Omental fat pad (tissue), 3 donors: ENCODE measurements at regions not wholly inside any gene's neighbourhood (a gene's known extent, or its start where the extent isn't known, plus 50 kb on each side); places are given as distances from the start of the nearest gene placed in this dataset.

Experiments
- ATAC-seq: fragments of 150-250 bp; one replicate; pipeline ENCODE4 v1.9.1; 2016; ENCODE audit warnings: mild to moderate bottlenecking, moderate library complexity; ENCODE audit not compliant: low FRiP score
- DNase-seq: peaks from one replicate; pipeline ENCODE4 v3.0.0-alpha.2; 2019; ENCODE audit warnings: low spot score
- TF ChIP-seq, protein P1 (sequence below), 3 donors: fragments of 450-650 bp; IDR thresholded peaks; one replicate each; pipeline ENCODE4 v1.5.1; 2016 to 2017; ENCODE audit warnings: antibody characterized with exemption in 3 of 3, mild to moderate bottlenecking in 3 of 3, moderate library complexity in 2 of 3

DNA sequence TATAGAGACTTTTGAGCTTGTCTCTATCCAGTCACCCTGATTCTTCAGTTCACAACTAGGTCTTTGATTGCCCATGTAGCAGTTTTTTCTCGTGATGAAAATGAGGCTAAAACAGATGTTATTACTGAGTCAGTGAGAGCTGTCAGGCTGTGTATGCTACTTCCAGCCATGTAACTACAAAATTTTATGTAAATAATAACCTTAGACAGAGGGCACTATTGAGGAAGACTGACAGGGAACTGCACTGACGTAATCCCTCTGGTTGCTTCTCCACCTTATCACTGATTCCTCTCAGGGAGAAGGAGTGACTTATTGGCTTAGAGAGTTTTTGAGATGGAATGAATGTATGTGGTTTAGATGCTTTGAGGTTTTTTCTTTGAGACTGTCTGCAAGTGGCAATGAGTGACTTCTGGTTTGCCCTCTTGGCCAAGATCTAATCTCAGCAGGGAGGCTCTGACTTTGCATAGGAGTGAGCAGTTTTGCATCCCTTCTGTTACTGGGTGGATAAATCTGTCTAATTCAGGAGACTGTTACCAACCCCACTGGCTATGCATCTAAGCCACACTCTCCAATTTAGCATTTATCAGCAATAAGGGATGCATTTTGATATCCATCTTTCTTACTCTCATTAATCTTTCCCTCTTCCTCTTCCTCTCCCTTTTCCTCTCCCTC lies 555.2 kb upstream of the FANCL start:
- ATAC-seq: no peak
- DNase-seq: no peak
- TF ChIP-seq, protein P1, sequence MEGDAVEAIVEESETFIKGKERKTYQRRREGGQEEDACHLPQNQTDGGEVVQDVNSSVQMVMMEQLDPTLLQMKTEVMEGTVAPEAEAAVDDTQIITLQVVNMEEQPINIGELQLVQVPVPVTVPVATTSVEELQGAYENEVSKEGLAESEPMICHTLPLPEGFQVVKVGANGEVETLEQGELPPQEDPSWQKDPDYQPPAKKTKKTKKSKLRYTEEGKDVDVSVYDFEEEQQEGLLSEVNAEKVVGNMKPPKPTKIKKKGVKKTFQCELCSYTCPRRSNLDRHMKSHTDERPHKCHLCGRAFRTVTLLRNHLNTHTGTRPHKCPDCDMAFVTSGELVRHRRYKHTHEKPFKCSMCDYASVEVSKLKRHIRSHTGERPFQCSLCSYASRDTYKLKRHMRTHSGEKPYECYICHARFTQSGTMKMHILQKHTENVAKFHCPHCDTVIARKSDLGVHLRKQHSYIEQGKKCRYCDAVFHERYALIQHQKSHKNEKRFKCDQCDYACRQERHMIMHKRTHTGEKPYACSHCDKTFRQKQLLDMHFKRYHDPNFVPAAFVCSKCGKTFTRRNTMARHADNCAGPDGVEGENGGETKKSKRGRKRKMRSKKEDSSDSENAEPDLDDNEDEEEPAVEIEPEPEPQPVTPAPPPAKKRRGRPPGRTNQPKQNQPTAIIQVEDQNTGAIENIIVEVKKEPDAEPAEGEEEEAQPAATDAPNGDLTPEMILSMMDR (IDR thresholded peaks at IDR 0.05): no peak

DNA sequence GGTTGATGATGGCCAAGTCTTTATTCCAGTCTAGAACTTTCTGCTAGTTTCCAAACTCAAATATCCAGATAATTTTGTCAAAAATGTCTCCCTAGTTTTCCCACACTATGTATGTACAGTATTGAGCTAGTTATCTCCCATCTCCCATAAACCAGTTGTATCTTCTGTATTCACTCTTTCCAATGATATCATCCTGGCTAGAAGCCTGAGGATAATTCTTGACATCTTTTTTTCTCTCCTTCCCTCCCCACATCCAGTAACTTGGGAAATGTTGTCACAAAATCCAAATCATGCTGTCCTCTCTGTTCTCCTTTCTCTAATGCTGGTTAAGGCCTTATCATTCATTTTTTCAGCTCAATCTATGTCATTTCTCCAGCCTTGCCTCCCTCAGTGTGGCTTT lies 553.8 kb upstream of the FANCL start:
- ATAC-seq: no peak
- no peak for DNase-seq
- TF ChIP-seq, protein P1 (IDR thresholded peaks at IDR 0.05): no peak

DNA sequence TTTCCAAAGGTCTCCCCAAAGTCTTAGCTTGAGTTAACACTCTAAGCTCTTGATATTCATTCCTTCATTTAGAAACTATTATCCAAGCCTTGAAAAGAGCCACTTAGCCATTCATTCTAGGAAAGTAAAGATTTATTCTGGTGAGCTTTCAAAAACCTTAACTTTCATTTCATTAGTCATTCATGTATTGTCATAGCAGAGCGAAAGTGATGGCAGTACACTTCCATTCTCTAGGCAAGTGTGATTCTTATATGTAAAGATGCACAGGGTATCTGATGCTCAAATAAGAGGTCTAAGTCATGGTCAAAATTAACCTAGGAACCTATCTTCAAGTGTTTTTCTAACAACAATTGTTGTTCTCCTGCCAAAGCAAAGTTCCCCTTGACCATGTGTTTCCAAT lies 553.0 kb upstream of the FANCL start:
- no peak for ATAC-seq
- TF ChIP-seq, protein P1 (IDR thresholded peaks at IDR 0.05): no peak
- no peak for DNase-seq

DNA sequence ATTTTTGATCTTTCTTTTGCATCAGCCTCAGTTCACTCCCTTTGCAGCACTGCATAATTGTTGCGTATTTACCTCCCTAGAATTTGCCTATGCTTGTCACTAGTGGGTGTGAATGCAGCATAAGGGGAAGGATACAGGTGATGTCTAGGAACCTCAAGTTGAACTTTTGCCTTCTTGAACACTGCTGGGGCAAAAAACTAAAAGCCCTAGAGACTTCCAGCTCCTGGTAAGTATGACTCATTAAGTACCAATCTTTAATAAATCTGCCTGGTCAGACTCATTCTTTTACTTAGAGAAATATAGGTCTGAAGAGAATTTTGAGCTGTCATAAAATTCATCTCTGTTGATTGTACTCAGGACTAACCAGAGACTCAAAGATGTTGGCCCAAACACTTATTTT lies 547.3 kb upstream of the FANCL start:
- DNase-seq: no peak
- ATAC-seq: no peak
- TF ChIP-seq, protein P1 (IDR thresholded peaks at IDR 0.05): no peak

DNA sequence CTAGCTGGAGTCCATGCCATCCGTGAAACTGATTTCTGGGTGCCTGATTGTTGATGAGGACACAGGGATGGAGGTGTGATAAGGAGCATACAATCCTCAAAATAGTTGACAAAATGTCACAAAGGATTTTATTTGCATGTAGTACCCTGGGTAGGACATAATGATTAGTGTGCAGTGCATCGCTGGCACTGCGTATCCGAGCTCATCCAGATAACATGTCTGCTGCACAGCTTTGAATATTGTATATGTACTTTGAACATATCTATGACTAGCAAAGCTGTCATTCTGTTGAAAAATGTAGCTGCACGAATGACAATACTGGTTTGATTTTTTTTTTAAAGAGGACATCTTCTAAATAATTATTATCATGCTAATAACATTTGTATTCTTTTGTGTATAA lies 529.7 kb upstream of the FANCL start:
- TF ChIP-seq, protein P1 (IDR thresholded peaks at IDR 0.05): no peak
- ATAC-seq (no peak), DNase-seq (no peak)

DNA sequence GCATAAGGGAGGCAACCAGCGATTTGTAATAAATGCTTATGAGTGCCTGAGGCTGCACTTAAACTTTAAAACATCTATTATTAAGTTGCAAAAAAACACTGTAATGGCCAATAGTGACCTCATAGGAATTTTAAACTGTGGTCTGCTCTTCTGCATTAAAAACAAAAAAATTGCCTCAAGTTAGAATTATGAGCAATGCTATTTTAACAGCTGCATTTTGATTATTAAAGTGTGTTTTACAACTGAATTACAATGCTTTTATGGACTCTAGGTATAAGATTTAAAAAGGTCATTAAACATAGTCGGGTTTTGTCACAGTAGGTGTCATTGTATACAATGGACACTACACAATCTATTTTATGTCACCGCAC lies 528.7 kb upstream of the FANCL start:
- DNase-seq (no peak), ATAC-seq (no peak)
- TF ChIP-seq, protein P1 (IDR thresholded peaks at IDR 0.05): no peak

DNA sequence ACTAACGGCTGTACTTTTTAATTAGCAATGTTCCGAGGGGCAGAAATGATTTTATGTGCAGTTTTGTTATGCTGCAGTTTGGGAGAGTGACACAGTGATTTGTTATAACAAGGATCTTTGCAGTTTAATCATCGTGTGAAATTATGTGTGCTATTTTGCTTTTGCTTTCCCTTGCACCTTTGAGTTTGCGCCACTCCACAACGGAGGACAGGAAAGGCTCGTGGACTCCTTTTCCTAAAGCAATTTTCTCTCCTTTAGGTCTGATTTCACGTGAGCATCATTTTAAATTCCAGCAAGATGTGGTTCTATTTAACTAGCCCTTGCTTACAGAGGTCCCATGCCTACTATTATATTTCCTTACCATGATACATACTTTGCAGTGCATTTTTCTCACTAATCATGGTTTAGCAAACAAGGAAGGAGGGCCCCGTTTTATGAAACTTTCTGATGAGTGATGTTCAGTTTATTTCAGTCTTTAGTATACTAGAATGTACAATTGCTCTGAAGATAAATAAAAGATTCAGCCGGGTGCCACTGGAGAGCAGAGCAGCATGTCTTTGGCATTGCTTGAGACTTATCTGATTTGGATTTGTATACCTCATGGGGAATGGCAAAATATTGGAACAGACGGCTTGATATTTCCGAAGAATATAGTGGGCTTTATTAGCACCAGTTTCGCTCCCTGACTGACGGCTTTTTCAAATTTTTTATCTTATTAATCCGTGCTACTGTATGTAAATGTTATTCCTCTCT lies 528.2 kb upstream of the FANCL start:
- DNase-seq (no peak), ATAC-seq (no peak)
- TF ChIP-seq, protein P1 (IDR thresholded peaks at IDR 0.05): no peak
